Astrocyte (in vitro differentiated cells and primary cell): ENCODE measurements at regions not wholly inside any gene's neighbourhood (a gene's known extent, or its start where the extent isn't known, plus 50 kb on each side); places are given as distances from the start of the nearest gene placed in this dataset.

Experiments used
- EZH2 ChIP-seq: IDR thresholded peaks from 2 replicates; pipeline ENCODE4 v1.6.1; 2012; ENCODE audit warnings: mild to moderate bottlenecking, low read length, inconsistent platforms; ENCODE audit not compliant: insufficient read depth
- TF ChIP-seq, protein P1 (sequence below): IDR thresholded peaks from 2 replicates; pipeline ENCODE4 v1.5.1; 2011; ENCODE audit warnings: low read depth, mild to moderate bottlenecking, inconsistent platforms, low read length, moderate library complexity; ENCODE audit not compliant: insufficient read depth

GRCh38 chr4:35526456-35526855, 717.9 kb downstream of the ARAP2 start:
- TF ChIP-seq, protein P1, sequence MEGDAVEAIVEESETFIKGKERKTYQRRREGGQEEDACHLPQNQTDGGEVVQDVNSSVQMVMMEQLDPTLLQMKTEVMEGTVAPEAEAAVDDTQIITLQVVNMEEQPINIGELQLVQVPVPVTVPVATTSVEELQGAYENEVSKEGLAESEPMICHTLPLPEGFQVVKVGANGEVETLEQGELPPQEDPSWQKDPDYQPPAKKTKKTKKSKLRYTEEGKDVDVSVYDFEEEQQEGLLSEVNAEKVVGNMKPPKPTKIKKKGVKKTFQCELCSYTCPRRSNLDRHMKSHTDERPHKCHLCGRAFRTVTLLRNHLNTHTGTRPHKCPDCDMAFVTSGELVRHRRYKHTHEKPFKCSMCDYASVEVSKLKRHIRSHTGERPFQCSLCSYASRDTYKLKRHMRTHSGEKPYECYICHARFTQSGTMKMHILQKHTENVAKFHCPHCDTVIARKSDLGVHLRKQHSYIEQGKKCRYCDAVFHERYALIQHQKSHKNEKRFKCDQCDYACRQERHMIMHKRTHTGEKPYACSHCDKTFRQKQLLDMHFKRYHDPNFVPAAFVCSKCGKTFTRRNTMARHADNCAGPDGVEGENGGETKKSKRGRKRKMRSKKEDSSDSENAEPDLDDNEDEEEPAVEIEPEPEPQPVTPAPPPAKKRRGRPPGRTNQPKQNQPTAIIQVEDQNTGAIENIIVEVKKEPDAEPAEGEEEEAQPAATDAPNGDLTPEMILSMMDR = no peak
- no peak for TF ChIP-seq EZH2
